RWPE1 (cell line): ENCODE measurements at regions not wholly inside any gene's neighbourhood (a gene's known extent, or its start where the extent isn't known, plus 50 kb on each side); places are given as distances from the start of the nearest gene placed in this dataset.

Source experiments
- CTCF ChIA-PET: fragments of 350-600 bp; sonication (Branson Sonifier 250); formaldehyde crosslinking; extraction: SDS; loops from one replicate; lab custom pipeline; 2021; lab: Yijun Ruan, JAX
- POLR2A ChIA-PET: fragments of 400-600 bp; formaldehyde crosslinking; extraction: SDS; loops from one replicate; lab custom pipeline; 2020; ENCODE audit warnings: antibody characterized with exemption; ENCODE audit not compliant: low non-redundant PET; lab: Yijun Ruan, JAX
- DNase-seq: peaks from one replicate; pipeline ENCODE4 v3.0.0; 2012; ENCODE audit warnings: low spot score
- H3K27ac ChIP-seq: fragments of 450-650 bp; 2 replicates; pipeline ENCODE4 v1.5.1; 2017
- TF ChIP-seq, protein P1 (sequence below): fragments of 450-650 bp; conservative IDR thresholded peaks from 2 replicates; pipeline ENCODE4 v1.5.1; 2017; ENCODE audit warnings: low read depth, mild to moderate bottlenecking

DNA sequence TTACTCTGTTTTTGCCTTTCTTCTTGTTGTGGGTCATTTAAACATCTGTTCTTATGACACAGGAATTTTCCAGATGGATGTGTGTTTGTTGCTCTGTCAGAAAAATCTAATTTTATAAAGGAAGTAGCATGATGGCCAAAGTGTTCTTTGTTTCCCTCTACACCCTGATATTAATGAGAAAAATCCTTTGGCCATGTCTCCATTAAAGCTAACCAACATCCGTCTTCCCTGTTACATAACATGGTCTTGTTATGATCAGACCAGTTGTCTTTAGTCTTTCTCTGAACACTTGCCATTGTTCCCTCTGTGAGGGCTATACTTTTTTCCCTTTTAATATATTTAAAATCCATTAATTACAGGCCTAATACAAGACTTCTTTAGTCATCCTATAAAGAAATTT lies 142.2 kb upstream of the SPRY2 start:
- H3K27ac ChIP-seq: no peak overlapping the region
- TF ChIP-seq, protein P1, sequence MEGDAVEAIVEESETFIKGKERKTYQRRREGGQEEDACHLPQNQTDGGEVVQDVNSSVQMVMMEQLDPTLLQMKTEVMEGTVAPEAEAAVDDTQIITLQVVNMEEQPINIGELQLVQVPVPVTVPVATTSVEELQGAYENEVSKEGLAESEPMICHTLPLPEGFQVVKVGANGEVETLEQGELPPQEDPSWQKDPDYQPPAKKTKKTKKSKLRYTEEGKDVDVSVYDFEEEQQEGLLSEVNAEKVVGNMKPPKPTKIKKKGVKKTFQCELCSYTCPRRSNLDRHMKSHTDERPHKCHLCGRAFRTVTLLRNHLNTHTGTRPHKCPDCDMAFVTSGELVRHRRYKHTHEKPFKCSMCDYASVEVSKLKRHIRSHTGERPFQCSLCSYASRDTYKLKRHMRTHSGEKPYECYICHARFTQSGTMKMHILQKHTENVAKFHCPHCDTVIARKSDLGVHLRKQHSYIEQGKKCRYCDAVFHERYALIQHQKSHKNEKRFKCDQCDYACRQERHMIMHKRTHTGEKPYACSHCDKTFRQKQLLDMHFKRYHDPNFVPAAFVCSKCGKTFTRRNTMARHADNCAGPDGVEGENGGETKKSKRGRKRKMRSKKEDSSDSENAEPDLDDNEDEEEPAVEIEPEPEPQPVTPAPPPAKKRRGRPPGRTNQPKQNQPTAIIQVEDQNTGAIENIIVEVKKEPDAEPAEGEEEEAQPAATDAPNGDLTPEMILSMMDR: no peak
- no peak for DNase-seq
- CTCF ChIA-PET: interaction anchor here (0.8 kb wide), 1 partner anchor 21 kb away, joined by 3 read pairs; no protein-coding TSS in a partner anchor
- POLR2A ChIA-PET: no interaction called here

DNA sequence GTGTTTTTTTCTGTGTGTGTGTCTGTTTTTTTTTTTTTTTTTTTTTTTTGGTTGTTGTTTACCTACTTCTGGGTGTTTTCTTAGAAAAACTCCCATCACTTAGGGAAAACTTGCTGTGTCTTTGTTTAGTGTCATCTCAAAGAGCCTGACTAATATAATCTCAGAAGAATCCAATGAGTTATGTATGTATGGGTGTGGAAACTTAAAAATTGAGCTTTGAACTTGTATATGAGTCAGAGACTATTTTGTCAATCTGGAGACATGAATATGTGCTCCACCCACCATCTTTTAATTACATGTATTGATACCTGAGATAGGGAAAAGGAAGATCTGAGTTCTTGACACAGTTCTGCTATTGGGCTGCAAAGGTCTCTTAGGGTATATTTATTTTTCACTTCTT lies 140.7 kb upstream of the SPRY2 start:
- H3K27ac ChIP-seq: no peak overlapping the region
- no peak for DNase-seq
- TF ChIP-seq, protein P1: no peak
- ChIA-PET CTCF (no interaction called here), POLR2A (no interaction called here)

DNA sequence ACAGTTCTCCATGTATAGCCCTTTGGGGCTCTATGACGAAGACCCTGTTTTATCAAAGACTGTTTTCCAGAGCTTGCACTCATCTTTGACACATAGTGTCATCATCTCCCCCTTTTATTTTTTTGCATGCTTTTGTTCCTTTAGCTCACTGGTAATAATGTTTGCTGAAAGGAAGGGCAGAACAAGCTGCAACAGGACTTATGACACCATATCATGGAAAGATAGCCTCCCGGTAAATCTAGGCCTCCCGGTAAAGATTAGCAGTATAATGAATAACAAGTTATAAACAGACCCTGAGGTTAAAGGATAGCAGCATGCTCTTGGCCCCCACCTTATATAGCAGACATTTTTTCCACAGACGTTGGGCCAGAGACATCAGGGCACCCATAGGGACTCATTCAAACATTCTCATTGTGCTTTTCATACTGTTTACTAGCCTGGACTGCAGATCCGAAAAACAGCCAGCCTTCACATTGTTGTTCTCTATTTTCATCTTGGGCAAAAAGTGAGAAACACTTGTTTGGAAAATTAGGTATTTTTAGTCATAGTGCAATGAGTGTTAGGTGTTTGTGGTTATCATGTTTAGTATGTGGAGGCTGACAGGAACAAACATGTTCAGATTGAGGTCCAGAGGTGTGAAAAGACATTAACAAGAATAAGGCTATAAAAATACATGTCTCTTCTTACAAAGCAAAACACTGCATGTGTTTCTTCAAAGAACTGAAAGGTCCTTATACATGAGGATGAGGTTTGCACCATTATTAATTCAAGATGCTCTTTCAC lies 136.9 kb upstream of the SPRY2 start:
- H3K27ac ChIP-seq: no peak overlapping the region
- TF ChIP-seq, protein P1: no peak
- CTCF ChIA-PET: interaction anchor here (0.6 kb wide), 1 partner anchor 283 kb away, joined by 4 read pairs; no protein-coding TSS in a partner anchor
- POLR2A ChIA-PET: no interaction called here
- DNase-seq: peak; percentile 23

DNA sequence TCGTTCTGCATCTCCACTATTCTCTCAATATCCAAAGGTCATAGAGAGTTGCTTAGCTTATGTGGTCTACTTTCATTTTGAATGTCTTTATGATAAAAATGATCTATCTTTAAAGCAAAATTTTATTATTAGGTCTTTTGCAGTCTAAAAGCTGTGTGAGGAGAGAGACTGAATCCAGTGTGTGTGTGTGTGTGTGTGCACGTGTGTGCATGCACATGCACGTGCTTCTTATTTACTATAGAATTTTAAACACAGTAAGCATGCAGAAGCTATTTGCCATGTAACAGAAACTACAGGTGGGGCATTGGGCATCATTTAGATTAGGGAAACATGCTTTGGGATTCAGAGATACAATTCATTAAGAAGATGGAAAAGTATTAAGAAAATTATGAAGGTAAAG lies 136.0 kb upstream of the SPRY2 start:
- TF ChIP-seq, protein P1: no peak
- H3K27ac ChIP-seq: no peak overlapping the region
- no peak for DNase-seq
- ChIA-PET POLR2A (no interaction called here), CTCF (interaction anchor here (0.5 to 0.6 kb wide), 3 partner anchors 77 to 100 kb away, joined by 3 to 5 read pairs (median 5); no protein-coding TSS in a partner anchor)

DNA sequence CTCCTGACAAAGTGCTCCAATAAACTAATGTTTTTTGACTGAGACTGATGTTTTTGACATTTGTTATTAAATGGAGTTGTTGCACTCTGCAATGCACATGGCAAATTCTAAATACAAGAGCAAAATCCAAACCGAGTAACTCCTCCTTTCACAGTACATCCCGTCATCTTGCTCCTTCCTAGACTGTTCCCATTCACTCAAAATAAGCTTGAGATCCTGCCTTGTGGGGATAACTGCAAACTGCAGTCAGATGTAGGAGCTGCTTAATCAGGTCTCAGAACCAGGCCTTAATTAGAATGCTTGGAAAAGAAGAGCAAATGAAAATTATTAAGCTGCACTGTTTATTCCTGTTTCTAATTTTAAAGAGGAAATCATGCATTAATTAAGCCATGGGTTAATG lies 134.8 kb upstream of the SPRY2 start:
- TF ChIP-seq, protein P1: no peak
- no peak overlapping the region for H3K27ac ChIP-seq
- DNase-seq: no peak
- ChIA-PET CTCF (no interaction called here), POLR2A (no interaction called here)

DNA sequence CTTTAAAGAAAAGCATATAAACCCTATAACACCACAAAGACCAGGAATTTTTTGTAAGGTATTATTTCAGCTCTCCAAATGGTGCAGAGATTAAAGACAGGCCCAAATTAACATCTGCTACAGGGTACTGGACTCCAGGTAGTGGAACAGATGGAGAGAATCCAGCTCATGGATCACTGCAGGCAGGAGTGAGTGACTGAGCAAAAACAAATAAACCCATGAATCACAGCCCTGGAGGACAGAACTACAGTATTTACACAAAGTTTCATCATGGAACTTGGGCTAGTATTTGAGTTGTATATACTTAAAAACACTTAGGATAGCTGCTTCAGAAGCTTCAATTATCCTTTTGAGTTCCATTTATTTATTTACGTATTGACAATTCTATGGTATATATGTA lies 132.8 kb upstream of the SPRY2 start:
- CTCF ChIA-PET: interaction anchor here (0.6 kb wide), 2 partner anchors 898 to 960 kb away, joined by 3 to 4 read pairs; no protein-coding TSS in a partner anchor
- POLR2A ChIA-PET: no interaction called here
- peak; percentile 80 for DNase-seq
- no peak overlapping the region for H3K27ac ChIP-seq
- TF ChIP-seq, protein P1: no peak
